GM18909 (cell line): ENCODE measurements at regions not wholly inside any gene's neighbourhood (a gene's known extent, or its start where the extent isn't known, plus 50 kb on each side); places are given as distances from the start of the nearest gene placed in this dataset.

ENCODE experiments used
- ATAC-seq: cut with Tn5 transposase; IDR thresholded peaks from one replicate; pipeline ENCODE4 v1.9.1; 2021; ENCODE audit warnings: mild to moderate bottlenecking; ENCODE audit not compliant: unreplicated experiment, poor library complexity

DNA sequence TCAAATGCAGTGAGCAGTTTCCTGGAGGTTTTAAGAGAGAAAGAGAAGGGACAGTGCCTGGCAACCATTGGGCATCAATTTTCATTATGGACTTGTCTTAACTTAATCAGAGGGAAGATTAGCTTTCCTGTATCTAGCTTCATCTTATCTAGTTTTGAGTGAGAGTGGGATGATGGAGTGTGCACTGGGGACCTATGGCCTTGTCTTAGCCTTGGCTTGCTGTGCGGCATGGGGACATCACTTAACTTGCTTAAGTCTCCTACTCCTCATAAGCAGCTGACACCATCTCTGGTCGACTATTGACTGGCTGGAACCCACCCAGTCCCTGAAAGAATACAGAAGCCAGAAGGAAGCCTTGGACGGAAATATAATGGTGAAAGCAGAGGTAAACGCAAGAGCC, 344.0 kb downstream of the SOX11 start:
- ATAC-seq = no peak

DNA sequence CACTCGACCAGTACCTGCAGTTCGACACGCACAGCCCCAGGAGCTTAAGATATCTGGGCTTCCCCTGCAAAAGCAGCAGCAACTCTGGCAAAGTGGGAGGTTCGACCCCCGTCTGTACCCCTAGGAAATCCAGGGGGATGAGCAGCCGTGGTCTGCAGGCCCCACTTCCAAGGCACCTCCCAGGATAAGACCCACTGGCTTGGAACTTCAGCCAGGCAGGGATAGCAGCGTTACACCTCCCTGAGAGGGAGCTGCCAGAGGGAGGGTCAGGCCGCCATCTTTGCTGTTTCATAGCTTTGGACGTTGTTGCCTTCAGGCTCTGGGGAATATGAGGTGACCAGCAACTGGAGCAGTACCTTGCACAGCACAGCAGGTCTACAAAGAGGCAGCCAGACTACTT, 351.1 kb downstream of the SOX11 start:
- ATAC-seq = no peak

DNA sequence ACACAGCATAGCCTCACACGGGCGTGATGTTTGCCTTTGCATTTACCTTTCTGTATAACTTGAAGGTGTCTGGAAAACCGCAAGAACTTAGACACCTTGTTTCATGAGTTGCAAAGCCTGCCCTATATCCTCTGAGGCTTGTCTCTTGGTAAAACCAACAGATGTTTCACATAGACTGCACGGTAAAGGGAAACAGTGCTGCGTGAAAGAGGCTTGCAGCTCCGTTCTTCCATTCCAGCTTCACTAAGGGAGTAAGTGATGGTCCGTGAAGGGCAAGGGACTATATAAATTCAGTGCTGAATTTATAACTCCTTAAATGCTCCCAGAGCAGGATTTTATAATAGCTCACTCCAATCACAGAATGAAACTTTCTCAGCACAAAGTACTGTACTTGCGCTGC, 360.5 kb downstream of the SOX11 start:
- ATAC-seq = no peak

GRCh38 chr2:6053743-6054142, 361.6 kb downstream of the SOX11 start:
- ATAC-seq = no peak

DNA sequence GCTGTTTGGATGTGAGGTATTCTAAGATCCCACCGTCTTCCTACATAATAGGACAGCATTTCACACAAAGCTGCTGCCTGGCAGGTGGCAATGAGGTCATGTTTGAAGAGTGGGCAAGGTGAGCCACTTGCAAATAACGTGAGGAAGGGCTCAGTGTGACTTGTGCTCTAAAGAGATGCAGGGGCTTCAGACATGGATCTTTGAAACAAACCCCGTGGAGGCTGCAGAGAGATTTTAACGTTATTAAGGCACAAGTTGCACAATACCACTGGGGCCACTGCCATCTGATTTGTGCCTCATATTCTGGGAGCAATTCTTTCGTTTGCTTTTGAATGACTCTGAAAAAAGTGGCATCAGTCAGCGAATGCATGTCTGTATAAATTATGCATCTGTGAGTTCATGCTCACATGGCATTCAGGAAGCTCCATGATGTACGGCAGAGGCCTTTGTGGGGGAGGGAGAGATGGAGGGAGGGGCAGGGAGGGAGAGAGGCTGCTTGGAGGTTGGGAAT, 362.0 kb downstream of the SOX11 start:
- no peak for ATAC-seq

DNA sequence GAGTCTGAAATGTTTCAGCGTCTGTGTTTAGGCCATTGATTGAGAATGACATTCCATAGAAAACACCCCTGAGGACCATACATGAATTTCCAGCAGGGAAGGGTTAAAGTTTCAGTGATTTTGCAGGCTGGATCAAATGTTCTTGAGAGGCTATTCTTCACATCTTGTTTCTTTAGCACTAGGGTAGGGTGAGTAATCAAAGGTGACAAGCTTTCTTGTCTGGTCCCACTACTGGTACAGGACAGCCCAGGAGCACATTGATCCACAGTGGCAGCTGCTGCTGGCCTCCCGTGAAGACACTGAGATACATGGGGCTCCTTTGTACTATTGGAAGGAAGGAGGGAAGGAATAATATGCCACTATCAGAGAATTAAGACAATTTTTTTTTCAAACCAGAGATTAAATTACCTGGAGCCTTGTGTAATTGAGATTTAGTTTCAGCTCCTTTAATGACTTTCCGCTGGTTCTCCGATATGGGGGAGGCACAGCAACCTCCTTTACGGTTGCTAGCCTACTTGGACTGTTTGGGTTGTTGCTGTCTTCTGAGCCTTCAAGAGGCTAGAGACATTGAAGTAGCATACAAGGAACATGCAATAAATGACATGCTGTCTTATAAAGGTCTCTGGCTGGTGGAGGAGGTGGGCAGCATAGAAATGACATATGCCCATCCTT, 368.9 kb downstream of the SOX11 start:
- ATAC-seq = no peak

- ATAC-seq = no peak
These were observed 372.6 kb downstream of the SOX11 start for GRCh38 chr2:6064757-6065156.

- no peak for ATAC-seq
These were observed 373.5 kb downstream of the SOX11 start for GRCh38 chr2:6065703-6066102.

DNA sequence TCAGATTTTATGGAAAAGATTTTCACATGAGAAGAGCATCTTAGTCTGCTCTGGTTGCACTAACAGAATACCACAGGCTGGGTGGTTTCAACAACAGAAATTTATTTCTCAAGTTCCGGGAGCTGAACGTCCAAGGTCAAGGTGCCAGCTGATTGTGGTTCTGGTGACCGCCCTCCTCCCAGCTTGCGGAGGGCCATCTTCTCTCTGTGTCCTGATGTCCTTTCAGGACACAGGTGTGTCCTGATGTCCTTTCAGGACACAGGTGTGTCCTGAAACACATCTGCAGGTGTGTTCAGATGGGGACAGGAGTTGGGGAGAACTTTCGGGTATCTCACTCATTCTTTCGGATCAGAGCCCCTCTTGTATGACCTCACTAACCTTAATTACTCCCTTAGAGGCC, 374.9 kb downstream of the SOX11 start:
- ATAC-seq = no peak

DNA sequence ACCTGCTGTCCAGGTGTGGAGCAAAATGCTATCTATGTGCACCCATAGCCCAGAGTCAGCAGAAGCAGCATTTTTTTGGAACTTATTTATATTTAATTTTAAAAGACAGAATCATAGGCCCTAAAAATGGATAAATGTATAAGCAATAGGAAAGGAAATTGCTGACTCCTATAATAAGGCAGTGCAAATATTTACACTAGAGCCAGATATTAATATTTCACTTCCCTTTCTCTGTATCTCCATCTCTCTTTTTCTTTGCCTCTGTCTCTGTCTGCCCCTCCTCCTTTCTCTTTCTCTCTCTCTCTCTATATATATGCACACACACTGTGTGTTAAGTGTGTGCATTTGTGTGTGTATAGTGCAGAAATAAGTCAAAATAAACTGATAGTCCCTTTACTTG, 375.6 kb downstream of the SOX11 start:
- ATAC-seq = no peak

- ATAC-seq = no peak
These were observed 376.2 kb downstream of the SOX11 start for GRCh38 chr2:6068429-6068828.

DNA sequence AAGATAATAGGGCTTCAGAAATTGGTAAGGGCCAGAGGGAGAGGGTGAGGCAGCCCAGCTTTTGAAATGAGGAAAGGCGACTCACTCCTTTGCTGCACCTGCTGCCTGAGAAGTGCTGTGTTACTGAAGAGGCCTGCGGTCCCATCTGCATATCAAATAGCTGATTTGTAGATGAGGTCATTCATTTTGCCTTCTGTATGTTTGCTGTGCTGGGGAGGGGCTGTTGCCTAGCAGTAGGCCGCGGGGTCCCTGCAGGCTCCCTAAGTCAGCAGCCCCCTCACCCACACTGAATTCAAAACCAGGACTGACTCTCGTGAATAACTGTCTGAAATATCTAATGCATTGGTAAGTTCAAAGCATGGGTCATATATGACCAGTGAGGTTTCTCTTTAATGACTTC, 377.2 kb downstream of the SOX11 start:
- no peak for ATAC-seq

- ATAC-seq = no peak
These were observed 379.3 kb downstream of the SOX11 start for GRCh38 chr2:6071519-6071918.

DNA sequence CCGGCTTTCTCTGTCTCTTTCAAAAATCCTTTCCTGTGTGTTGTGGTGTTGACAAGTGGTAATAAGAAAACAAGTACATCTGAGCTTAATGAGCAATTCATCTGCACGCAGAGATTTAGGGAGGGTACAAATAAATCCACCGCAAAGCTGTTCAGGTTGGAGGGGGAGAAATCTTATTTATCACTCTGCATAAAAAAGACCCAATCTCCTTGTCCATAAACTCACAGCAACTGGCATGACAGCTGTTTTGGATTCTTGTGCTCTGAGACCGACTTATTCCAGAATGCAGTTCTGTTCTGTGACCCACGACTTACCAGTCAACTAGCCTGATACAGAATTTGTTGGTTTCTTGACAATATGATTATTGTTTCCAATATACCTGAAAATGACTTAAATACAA, 380.1 kb downstream of the SOX11 start:
- ATAC-seq = no peak

GRCh38 chr2:6072768-6073167, 380.6 kb downstream of the SOX11 start:
- no peak for ATAC-seq

DNA sequence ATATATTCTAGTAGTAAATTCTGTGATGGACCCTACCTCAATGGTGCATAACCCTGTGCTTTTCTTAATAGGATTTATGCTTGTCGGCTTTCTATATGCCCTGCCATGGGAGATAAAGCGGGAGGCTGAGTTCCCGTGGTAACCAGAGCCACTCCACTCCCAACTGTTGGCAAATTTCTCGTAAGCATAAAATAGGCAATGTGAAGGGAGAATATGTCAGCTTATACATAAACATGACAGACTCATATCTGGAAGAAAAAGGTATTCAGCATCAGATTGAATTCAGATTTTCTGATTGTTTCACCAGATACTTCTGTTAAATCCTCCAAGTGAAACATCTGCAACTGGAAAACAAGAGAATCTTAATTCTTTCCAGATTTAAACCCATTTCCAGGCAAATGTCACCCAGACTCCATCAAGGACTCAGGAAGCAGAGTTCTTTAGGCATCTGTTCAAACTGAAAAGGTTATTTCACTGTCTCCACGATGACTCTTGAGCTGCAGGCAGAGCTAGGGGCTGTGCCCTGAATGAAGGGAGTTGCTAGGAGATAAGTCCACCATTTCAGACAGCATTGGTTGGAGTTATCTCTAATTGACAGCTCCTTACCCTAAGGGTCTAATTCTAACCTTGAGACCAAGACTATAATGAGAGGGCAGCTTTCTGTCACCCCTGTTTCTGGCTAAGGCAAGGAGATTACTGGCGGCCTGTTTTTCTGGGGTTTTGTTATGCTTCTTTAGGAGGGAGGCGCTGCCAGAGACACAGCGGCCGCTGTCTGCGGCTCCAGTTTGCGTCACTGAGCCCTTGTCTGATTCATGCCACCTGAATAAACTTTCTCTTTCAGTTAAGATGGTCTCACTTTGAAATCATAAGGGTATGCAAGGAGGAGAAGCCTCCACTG, 381.3 kb downstream of the SOX11 start:
- peak; percentile 61 for ATAC-seq

DNA sequence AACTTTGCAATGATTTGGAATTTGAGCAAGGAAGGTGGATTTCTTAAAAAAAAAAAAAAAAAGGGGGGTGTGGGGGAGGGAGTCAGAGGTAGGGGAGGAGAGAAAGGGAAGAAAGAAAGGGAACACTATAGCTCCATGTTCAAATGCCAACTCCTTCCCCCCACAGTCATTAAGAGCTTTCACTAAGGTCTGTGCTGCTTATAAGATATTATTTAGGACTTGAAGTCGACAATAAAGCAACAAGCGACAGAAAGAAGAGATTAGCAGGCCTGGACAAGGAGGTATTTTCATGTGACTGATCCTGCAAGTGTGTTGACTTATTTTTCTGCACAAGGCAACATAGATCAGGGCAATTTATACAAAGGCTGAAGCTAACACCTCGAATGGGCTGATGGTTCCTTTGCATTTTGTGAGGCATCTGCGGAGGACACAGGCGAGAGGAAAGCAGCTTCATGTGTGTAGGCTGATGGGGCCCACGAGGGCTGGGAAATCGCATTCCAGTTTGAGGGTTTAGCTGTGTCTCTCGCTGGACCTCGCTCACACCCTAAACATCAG, 382.0 kb downstream of the SOX11 start:
- ATAC-seq = no peak

GRCh38 chr2:6077585-6077984, 385.4 kb downstream of the SOX11 start:
- ATAC-seq = no peak

- no peak for ATAC-seq
These were observed 386.2 kb downstream of the SOX11 start for GRCh38 chr2:6078414-6078813.

- no peak for ATAC-seq
These were observed 387.2 kb downstream of the SOX11 start for GRCh38 chr2:6079405-6079804.
